Body of pancreas (tissue), 4 donors: ENCODE measurements at regions not wholly inside any gene's neighbourhood (a gene's known extent, or its start where the extent isn't known, plus 50 kb on each side); places are given as distances from the start of the nearest gene placed in this dataset.

Source experiments
- CTCF ChIP-seq, 7 experiments: fragments of 450-650 bp in 4 of 7; fragments of 200-600 bp in 3 of 7; sonication (generic) in 3 of 7; IDR thresholded peaks; one replicate each; pipeline ENCODE4 v1.5.1; 2016 to 2019; ENCODE audit warnings: antibody characterized with exemption in 7 of 7
- POLR2A ChIP-seq, 3 donors: fragments of 450-650 bp; IDR thresholded peaks; one replicate each; pipeline ENCODE4 v1.6.1; 2016; ENCODE audit warnings: antibody characterized with exemption in 3 of 3, mild to moderate bottlenecking in 2 of 3

DNA sequence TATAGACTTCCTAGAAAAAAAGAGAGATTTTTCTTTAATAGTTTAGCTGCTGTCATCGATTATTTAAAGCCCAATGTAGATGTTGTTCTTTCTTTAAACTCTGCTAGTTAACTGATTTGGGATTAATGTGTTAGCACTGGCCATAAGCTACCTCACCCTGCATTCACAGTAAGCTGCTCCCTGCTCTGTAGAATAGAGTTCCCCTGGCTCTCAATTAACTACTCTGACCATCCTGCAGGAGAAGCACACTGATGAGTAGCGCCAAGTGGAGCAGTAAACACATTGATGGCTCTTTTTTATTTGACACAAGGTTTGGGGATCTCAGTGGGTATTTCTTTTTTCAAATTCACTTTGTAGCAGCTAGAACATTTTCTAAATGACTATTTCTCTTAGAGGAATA, 807.9 kb upstream of the ZNF608 start:
- TF ChIP-seq CTCF (IDR thresholded peaks at IDR 0.05), result no peak
- TF ChIP-seq POLR2A (IDR thresholded peaks at IDR 0.05), result no peak
